PFSK-1 (cell line): ENCODE measurements at regions not wholly inside any gene's neighbourhood (a gene's known extent, or its start where the extent isn't known, plus 50 kb on each side); places are given as distances from the start of the nearest gene placed in this dataset.

Source experiments
- FOXP2 ChIP-seq: optimal IDR thresholded peaks from 2 replicates; pipeline ENCODE3; 2011; ENCODE audit warnings: borderline replicate concordance, control low read depth, inconsistent platforms; ENCODE audit not compliant: insufficient read depth; ENCODE audit errors: extremely low read length, extremely low read depth
- POLR2AphosphoS5 ChIP-seq: IDR thresholded peaks from 2 replicates; pipeline ENCODE4 v1.6.1; 2012; ENCODE audit warnings: low read depth, mild to moderate bottlenecking, control low read depth, low read length, moderate library complexity
- REST ChIP-seq, 2 experiments: IDR thresholded peaks; 2 replicates each; pipeline versions ENCODE4 v1.6.1 to v1.8.0; 2011 to 2012; ENCODE audit warnings: low read depth in 2 of 2, low read length in 2 of 2, control low read depth in 1 of 2, inconsistent platforms in 1 of 2, mild to moderate bottlenecking in 1 of 2, moderate library complexity in 1 of 2; ENCODE audit not compliant: insufficient read depth in 1 of 2
- SIN3A ChIP-seq: IDR thresholded peaks from 2 replicates; pipeline ENCODE4 v1.6.1; 2012; ENCODE audit warnings: mild to moderate bottlenecking, low read length, moderate library complexity, borderline replicate concordance; ENCODE audit not compliant: insufficient read depth
- TAF1 ChIP-seq: IDR thresholded peaks from 2 replicates; pipeline ENCODE4 v1.6.1; 2012; ENCODE audit warnings: low read length, control low read depth, borderline replicate concordance; ENCODE audit not compliant: insufficient read depth

DNA sequence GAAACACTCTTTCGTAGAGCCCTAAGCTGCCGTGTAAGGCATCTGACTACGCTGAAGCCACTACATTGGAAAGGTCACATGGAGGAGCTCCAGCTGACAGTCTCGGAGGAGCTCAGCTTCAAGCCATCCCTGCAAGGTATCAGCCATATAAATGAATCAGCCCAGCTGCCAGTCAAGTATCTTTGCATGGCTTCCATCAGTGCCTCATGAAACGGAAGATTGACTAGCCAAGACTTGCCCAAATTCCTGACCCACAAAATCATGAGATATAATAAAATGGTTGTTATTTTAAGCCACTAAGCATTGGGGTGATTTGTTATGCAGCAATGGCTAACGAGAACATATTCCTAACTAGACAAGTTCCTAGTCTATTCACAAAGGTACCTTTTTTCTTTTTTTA lies 104.1 kb upstream of the SCOC start:
- no peak for TF ChIP-seq SIN3A

- no peak for TF ChIP-seq REST (IDR thresholded peaks at IDR 0.05; ENCODE audit: insufficient read depth in 1 of 2, low read depth in 2 of 2, low read length in 2 of 2)
- no peak for TF ChIP-seq FOXP2
- TF ChIP-seq TAF1: no peak
- TF ChIP-seq POLR2AphosphoS5: no peak
- TF ChIP-seq SIN3A: no peak
These were observed 105.1 kb upstream of the SCOC start for GRCh38 chr4:140268186-140268841.

- TF ChIP-seq REST (IDR thresholded peaks at IDR 0.05; ENCODE audit: insufficient read depth in 1 of 2, low read depth in 2 of 2, low read length in 2 of 2): no peak
- TF ChIP-seq FOXP2: no peak
- no peak for TF ChIP-seq POLR2AphosphoS5
- TF ChIP-seq SIN3A: no peak
- no peak for TF ChIP-seq TAF1
These were observed 105.9 kb upstream of the SCOC start for GRCh38 chr4:140267576-140267975.

DNA sequence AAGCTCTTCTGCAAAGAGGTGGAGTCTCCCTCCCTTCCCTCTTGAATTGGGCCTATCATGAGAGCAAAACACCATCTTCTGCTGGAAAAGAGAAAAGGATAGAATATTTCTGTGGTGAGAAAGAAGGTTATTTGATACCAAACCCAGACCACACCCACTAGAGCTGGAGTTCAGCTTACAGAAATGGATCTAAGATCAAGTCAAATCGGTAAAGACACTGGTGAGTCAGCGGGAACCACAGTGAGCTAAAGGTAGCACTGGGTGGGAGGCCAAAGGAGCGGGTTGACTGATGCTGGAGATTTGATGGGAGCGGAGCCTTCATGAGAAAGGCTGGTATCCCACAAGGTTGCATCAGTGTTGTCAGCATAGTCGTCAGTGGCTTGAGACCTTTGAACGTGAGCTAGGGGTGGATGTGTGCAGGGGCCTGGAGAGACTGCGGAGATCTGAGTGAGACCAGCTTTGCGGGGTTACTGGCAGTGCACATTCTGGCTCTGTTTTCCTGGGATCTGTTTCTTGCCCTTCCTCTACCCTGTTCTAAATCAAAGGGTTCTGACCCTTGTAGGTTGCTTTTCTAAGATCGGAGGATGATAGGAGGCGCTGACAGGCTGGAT lies 106.4 kb upstream of the SCOC start:
- no peak for TF ChIP-seq TAF1
- TF ChIP-seq FOXP2: no peak
- no peak for TF ChIP-seq REST (IDR thresholded peaks at IDR 0.05; ENCODE audit: insufficient read depth in 1 of 2, low read depth in 2 of 2, low read length in 2 of 2)
- TF ChIP-seq POLR2AphosphoS5: no peak
- TF ChIP-seq SIN3A: no peak

GRCh38 chr4:140260227-140260626 lies 106.2 kb upstream of the MAML3 start:
- TF ChIP-seq SIN3A (0 out of 2 replicates have a peak, but pooled peaks have one; percentile 59), FOXP2 (no peak), TAF1 (no peak), REST (IDR thresholded peaks at IDR 0.05; ENCODE audit: insufficient read depth in 1 of 2, low read depth in 2 of 2, low read length in 2 of 2) (no peak), POLR2AphosphoS5 (no peak)
